GM21717 (cell line): ENCODE measurements at regions not wholly inside any gene's neighbourhood (a gene's known extent, or its start where the extent isn't known, plus 50 kb on each side); places are given as distances from the start of the nearest gene placed in this dataset.

Experiments used
- ATAC-seq: cut with Tn5 transposase; IDR thresholded peaks from one replicate; pipeline ENCODE4 v1.9.1; 2021; ENCODE audit warnings: mild to moderate bottlenecking, moderate library complexity; ENCODE audit not compliant: unreplicated experiment

GRCh38 chr6:104326173-104327001 is 533.3 kb downstream of the HACE1 start:
- ATAC-seq = peak; percentile 77

- ATAC-seq = peak; percentile 26
These were observed 534.2 kb downstream of the HACE1 start for GRCh38 chr6:104325341-104326172.

GRCh38 chr6:104324301-104324700 is 535.4 kb downstream of the HACE1 start:
- no peak for ATAC-seq

- ATAC-seq = no peak
These were observed 536.9 kb downstream of the HACE1 start for GRCh38 chr6:104322841-104323240.

- ATAC-seq = no peak
These were observed 538.4 kb downstream of the HACE1 start for GRCh38 chr6:104321301-104321700.

GRCh38 chr6:104320896-104321295 is 538.8 kb downstream of the HACE1 start:
- ATAC-seq = no peak

- ATAC-seq = no peak
These were observed 546.9 kb downstream of the HACE1 start for GRCh38 chr6:104312851-104313250.

GRCh38 chr6:104306211-104306610 is 553.5 kb downstream of the HACE1 start:
- ATAC-seq = no peak

- no peak for ATAC-seq
These were observed 554.5 kb downstream of the HACE1 start for GRCh38 chr6:104305206-104305605.

GRCh38 chr6:104301951-104302350 is 557.8 kb downstream of the HACE1 start:
- no peak for ATAC-seq

GRCh38 chr6:104286641-104287040 is 573.1 kb downstream of the HACE1 start:
- ATAC-seq = no peak

- no peak for ATAC-seq
These were observed 574.8 kb downstream of the HACE1 start for GRCh38 chr6:104284872-104285271.

- ATAC-seq = no peak
These were observed 577.1 kb downstream of the HACE1 start for GRCh38 chr6:104282581-104282980.

- no peak for ATAC-seq
These were observed 578.3 kb downstream of the HACE1 start for GRCh38 chr6:104281370-104281769.

GRCh38 chr6:104268389-104268788 is 591.3 kb downstream of the HACE1 start:
- no peak for ATAC-seq

- ATAC-seq = no peak
These were observed 592.8 kb downstream of the HACE1 start for GRCh38 chr6:104266922-104267321.

- no peak for ATAC-seq
These were observed 603.1 kb downstream of the HACE1 start for GRCh38 chr6:104256646-104257045.

GRCh38 chr6:104253236-104253635 is 606.5 kb downstream of the HACE1 start:
- no peak for ATAC-seq

- ATAC-seq = no peak
These were observed 607.4 kb downstream of the HACE1 start for GRCh38 chr6:104252276-104252675.

GRCh38 chr6:104251651-104252050 is 608.1 kb downstream of the HACE1 start:
- ATAC-seq = no peak

GRCh38 chr6:104240865-104241264 is 618.9 kb downstream of the HACE1 start:
- no peak for ATAC-seq

- no peak for ATAC-seq
These were observed 619.7 kb downstream of the HACE1 start for GRCh38 chr6:104239971-104240370.
